Activated CD8-positive, alpha-beta T cell treated with anti-CD3 and anti-CD28 coated beads, Interleukin-2, amount 10 ng/mL, durations not matched to agents 7 days and 5 days (primary cell): ENCODE measurements at regions not wholly inside any gene's neighbourhood (a gene's known extent, or its start where the extent isn't known, plus 50 kb on each side); places are given as distances from the start of the nearest gene placed in this dataset.

Source experiments
- ATAC-seq: fragments of 150-1000 bp; cut with Tn5 transposase; one replicate; pipeline ENCODE4 v1.10.0; 2021; ENCODE audit warnings: moderate library complexity
- CTCF ChIA-PET: fragments of 350-600 bp; sonication (Branson Sonifier 250); formaldehyde crosslinking; loops from one replicate; lab custom pipeline; 2021; ENCODE audit warnings: antibody characterized with exemption; lab: Charles Lee
- POLR2A ChIA-PET: fragments of 350-600 bp; sonication (Branson Sonifier 250); formaldehyde crosslinking; loops from one replicate; lab custom pipeline; 2021; ENCODE audit warnings: antibody characterized with exemption; lab: Charles Lee
- DNase-seq: peaks from one replicate; pipeline ENCODE4 v3.0.0-alpha.2; 2020
- H3K27ac Mint-ChIP-seq: one replicate; pipeline ENCODE4 v1.8.0; 2021; ENCODE audit warnings: mild to moderate bottlenecking, mixed read lengths
- H3K27me3 Mint-ChIP-seq: one replicate; pipeline ENCODE4 v1.8.0; 2021; ENCODE audit warnings: low read depth, mixed read lengths
- H3K36me3 Mint-ChIP-seq: one replicate; pipeline ENCODE4 v1.8.0; 2021; ENCODE audit warnings: low read depth, mixed read lengths
- H3K4me1 Mint-ChIP-seq: one replicate; pipeline ENCODE4 v1.8.0; 2021; ENCODE audit warnings: low read depth, mixed read lengths
- H3K4me3 Mint-ChIP-seq: one replicate; pipeline ENCODE4 v1.8.0; 2021; ENCODE audit warnings: mild to moderate bottlenecking, mixed read lengths
- H3K9me3 Mint-ChIP-seq: one replicate; pipeline ENCODE4 v1.8.0; 2022; ENCODE audit warnings: mixed read lengths; ENCODE audit not compliant: insufficient read depth

GRCh38 chr15:46471096-46471495 is 836.3 kb downstream of the SQOR start:
- ATAC-seq (no peak), DNase-seq (no peak)
- ChIA-PET POLR2A (no interaction called here), CTCF (no interaction called here)
- H3K9me3 Mint-ChIP-seq = no peaks in the 10 kb centered on the region
- no peaks in the 10 kb centered on the region for H3K4me1 Mint-ChIP-seq
- H3K27ac Mint-ChIP-seq = no peak overlapping the region
- H3K36me3 Mint-ChIP-seq = no peaks in the 10 kb centered on the region
- H3K4me3 Mint-ChIP-seq = no peak overlapping the region
- no peaks in the 10 kb centered on the region for H3K27me3 Mint-ChIP-seq

DNA sequence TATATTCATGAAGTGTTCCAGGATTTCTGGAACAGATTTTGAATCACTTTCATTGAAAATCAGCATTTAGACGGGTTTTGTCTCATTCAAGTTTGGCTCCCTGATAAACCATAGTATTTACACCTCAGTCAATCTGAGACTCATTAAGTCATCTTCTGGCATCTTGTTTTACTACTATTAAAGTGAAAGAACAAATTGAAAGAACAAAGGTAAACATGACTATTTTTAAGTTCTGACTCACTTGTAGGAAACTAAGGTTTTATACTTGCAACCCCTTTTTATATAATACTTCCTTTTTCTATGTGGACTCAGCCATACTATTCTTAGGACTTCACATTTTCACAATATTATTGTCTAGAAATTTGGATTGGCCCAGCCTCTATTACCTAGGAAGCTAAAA is 854.4 kb downstream of the SQOR start:
- Mint-ChIP-seq H3K27me3 (no peaks in the 10 kb centered on the region), H3K4me3 (no peak overlapping the region), H3K36me3 (no peaks in the 10 kb centered on the region), H3K9me3 (peaks cover 10% of the 10 kb centered on the region), H3K4me1 (no peaks in the 10 kb centered on the region), H3K27ac (no peak overlapping the region)
- ATAC-seq = no peak
- DNase-seq = no peak
- ChIA-PET POLR2A (no interaction called here), CTCF (no interaction called here)

DNA sequence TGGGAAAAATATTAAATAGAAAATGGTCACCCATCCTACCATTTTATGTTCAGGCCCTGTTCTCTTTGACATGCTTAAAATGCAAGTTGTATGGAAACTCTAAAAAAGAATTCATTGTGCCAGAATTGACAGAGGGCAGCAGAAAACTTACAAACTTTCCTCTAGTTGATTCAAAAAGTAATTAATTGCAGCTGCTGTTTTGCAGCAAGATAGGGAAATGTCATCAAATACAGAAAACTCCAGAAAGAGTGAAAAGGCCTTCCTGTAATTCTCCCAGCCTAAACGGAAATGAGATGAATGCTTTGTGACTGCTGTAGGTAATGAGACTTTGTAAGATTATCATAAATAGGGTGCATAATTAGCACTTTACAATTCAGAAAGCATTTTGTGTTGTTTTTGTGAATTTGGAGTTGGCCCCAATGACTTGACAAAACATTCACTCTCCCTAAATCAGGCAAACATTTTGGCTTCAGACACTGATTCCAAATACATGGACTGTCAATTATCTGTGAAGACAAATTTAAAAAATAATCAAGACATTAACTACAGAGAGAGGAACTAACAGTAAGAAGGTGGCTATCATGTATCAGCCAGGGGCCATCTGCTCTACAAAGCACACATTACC is 861.8 kb downstream of the SQOR start:
- H3K36me3 Mint-ChIP-seq = no peaks in the 10 kb centered on the region
- H3K27ac Mint-ChIP-seq = no peak overlapping the region
- ChIA-PET CTCF (no interaction called here), POLR2A (no interaction called here)
- no peaks in the 10 kb centered on the region for H3K4me1 Mint-ChIP-seq
- H3K4me3 Mint-ChIP-seq = no peak overlapping the region
- no peaks in the 10 kb centered on the region for H3K27me3 Mint-ChIP-seq
- ATAC-seq (no peak), DNase-seq (no peak)
- peaks cover 8% of the 10 kb centered on the region for H3K9me3 Mint-ChIP-seq

DNA sequence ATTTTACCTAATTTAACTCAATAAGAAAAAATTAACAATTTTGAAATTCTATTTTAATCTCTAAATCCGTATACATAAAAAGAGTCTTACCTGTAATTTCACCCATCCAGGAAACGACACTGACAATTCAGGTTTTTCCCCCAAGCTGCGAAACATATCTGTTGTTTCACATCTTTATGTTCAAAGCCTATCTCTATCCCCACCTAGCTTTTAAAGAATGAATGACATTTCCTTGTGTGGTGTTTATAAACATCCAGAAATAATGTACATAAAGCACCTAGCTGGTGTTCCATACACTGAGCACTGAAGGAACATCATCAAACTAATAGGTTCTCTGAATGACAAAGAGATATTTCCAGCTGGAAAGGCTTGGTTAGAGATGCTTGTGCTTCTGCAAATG is 867.8 kb downstream of the SQOR start:
- Mint-ChIP-seq H3K9me3 (peaks cover 4% of the 10 kb centered on the region), H3K4me3 (no peak overlapping the region), H3K27ac (no peak overlapping the region), H3K27me3 (no peaks in the 10 kb centered on the region), H3K4me1 (no peaks in the 10 kb centered on the region), H3K36me3 (no peaks in the 10 kb centered on the region)
- POLR2A ChIA-PET = no interaction called here
- DNase-seq (no peak), ATAC-seq (no peak)
- CTCF ChIA-PET = no interaction called here

DNA sequence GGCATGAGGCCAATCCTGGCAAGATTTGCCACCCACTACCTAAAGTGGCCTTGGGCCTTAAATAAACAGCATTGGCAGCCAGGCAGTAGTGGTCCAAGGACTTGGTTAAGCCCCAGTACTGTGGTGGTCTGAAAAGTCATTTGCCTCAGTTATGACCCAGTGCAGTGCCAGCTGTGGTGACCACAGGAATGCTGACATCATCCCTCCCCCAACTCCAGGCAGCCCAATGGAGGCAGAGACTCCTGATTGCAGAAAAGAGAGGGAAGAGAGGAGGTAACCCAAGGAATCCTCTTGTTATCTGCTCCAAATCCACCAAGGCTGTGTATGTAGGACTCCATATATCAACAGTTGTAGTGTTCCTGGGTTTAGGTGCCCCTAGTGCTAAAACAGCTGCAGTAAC is 883.6 kb downstream of the SQOR start:
- Mint-ChIP-seq H3K9me3 (peaks cover 27% of the 10 kb centered on the region), H3K36me3 (no peaks in the 10 kb centered on the region), H3K4me3 (no peak overlapping the region), H3K27me3 (no peaks in the 10 kb centered on the region), H3K4me1 (no peaks in the 10 kb centered on the region), H3K27ac (no peak overlapping the region)
- POLR2A ChIA-PET = no interaction called here
- no peak for ATAC-seq
- CTCF ChIA-PET = no interaction called here
- no peak for DNase-seq

DNA sequence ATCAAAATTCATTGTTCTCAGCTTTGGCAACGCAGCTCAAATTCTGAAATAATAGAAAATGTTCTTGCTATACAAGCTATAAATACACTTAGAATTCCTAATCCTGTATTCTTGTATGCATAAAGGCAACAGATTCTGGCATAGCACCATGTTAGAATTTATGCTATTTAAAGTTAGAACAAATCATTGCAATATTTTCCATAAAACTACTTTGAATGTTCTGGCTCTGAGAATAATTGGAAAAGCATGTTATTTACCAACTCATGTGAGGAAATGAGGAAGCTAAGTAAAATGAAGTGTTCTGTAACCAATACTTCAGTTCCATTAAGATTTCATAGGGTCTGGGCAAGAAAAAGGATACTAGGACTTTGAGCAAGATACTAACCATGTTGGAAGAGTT is 888.9 kb downstream of the SQOR start:
- no peaks in the 10 kb centered on the region for H3K36me3 Mint-ChIP-seq
- no peak for DNase-seq
- no peak for ATAC-seq
- H3K4me3 Mint-ChIP-seq = no peak overlapping the region
- no peak overlapping the region for H3K27ac Mint-ChIP-seq
- H3K27me3 Mint-ChIP-seq = no peaks in the 10 kb centered on the region
- H3K4me1 Mint-ChIP-seq = no peaks in the 10 kb centered on the region
- peaks cover 14% of the 10 kb centered on the region for H3K9me3 Mint-ChIP-seq
- ChIA-PET POLR2A (no interaction called here), CTCF (no interaction called here)

DNA sequence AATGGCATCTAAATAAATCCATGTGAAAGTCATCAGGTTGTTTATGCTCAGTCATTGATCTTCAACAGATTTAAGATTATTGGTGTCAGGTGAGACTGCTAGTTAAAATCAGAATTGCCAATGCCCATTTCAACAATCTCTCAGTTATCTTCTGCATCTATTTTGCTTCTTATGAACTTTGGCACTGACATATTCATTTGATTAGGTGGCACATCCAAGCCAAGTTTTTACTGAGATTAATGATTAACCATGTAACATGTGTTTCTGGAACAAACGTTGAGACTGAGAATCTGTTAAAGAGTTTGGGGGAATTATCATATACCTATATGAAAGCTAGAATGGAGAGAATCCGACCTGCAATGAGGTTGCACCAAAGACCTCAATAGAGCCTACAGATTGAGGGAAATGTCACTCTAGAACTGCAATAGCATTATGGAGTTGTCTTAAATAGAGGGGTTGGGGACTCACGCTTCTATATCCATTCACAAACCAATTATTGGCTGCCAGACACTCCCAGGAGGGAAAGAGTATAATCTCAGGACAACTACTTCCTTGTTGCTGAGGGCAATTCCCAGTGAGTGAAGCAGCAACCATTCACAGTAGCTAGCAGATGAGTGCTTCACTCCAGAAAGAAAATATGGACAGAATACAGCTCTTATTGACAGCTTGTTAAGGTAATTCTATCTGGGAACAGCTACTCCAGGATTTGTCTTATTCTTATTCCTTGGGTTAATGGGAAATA is 891.3 kb downstream of the SQOR start:
- ATAC-seq = no peak
- DNase-seq = no peak
- Mint-ChIP-seq H3K4me3 (no peak overlapping the region), H3K27ac (no peak overlapping the region), H3K36me3 (no peaks in the 10 kb centered on the region), H3K4me1 (no peaks in the 10 kb centered on the region), H3K27me3 (no peaks in the 10 kb centered on the region), H3K9me3 (peaks cover 11% of the 10 kb centered on the region)
- POLR2A ChIA-PET = no interaction called here
- CTCF ChIA-PET = no interaction called here

DNA sequence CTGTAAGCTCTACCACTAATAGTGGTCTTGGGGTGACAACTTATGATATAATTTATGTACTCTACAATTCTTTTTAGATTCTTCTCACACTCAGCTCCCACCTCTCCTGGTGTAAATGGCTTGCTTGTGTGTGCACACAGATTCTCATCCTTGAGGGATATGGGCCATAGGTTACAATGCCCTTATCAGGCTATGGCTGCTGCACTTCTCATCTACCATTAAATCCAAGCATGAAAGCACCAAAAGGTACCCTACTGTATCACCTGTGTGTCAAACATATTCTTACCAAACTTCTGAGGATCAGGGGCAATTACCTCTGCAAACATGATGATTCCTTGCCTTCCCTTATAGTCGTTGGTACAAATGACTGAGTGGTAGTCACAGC is 891.9 kb downstream of the SQOR start:
- no peaks in the 10 kb centered on the region for H3K36me3 Mint-ChIP-seq
- no peak for ATAC-seq
- H3K4me1 Mint-ChIP-seq = no peaks in the 10 kb centered on the region
- no peaks in the 10 kb centered on the region for H3K27me3 Mint-ChIP-seq
- no peak overlapping the region for H3K4me3 Mint-ChIP-seq
- ChIA-PET POLR2A (no interaction called here), CTCF (no interaction called here)
- no peak for DNase-seq
- H3K27ac Mint-ChIP-seq = no peak overlapping the region
- H3K9me3 Mint-ChIP-seq = peaks cover 11% of the 10 kb centered on the region

DNA sequence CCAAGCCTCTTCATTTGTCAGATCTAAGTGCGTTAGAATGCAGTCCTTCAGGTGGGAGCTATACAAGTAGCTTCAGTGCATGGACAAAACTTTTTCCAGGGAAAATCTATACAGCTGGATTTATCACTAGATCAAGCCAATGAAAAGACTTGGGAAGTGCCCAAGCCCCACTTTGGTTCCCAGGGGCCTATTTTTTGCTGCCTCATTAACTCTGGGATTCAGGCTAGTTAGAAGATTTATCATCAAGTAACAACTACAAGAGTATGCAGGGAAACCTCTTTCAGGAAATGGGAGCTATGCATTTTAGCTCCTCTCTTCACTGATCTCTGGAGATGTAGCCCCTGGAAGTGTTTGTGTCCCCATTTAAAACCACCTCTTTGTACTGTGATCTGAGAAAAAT is 908.8 kb downstream of the SQOR start:
- POLR2A ChIA-PET = no interaction called here
- Mint-ChIP-seq H3K4me1 (no peaks in the 10 kb centered on the region), H3K27ac (no peak overlapping the region), H3K4me3 (no peak overlapping the region), H3K36me3 (peaks cover 3% of the 10 kb centered on the region), H3K9me3 (peaks cover 11% of the 10 kb centered on the region), H3K27me3 (no peaks in the 10 kb centered on the region)
- CTCF ChIA-PET = no interaction called here
- ATAC-seq (no peak), DNase-seq (no peak)

DNA sequence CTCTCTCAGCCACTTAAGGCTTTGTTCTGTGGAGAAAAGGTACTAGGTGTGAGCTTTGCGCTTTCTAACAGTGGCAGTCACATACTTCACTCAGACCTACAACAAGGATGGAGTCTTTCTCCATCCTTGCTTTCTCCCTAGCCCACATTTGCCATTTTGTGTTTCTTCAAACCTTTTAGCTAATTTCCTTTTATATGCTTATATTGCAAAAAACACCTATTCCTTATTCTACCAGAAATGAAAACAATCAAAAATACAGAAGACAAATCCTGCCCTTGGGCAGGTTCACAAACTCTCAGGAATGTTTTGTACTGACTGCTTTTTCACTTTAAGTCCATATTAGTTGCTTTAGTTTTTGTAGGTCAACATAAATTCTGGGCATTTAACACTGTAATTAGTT is 914.2 kb downstream of the SQOR start:
- peaks cover 9% of the 10 kb centered on the region for H3K9me3 Mint-ChIP-seq
- DNase-seq (no peak), ATAC-seq (no peak)
- H3K36me3 Mint-ChIP-seq = no peaks in the 10 kb centered on the region
- CTCF ChIA-PET = no interaction called here
- H3K27me3 Mint-ChIP-seq = no peaks in the 10 kb centered on the region
- POLR2A ChIA-PET = no interaction called here
- H3K27ac Mint-ChIP-seq = no peak overlapping the region
- H3K4me3 Mint-ChIP-seq = no peak overlapping the region
- H3K4me1 Mint-ChIP-seq = no peaks in the 10 kb centered on the region

GRCh38 chr15:46552316-46552715 is 917.5 kb downstream of the SQOR start:
- H3K27ac Mint-ChIP-seq = no peak overlapping the region
- H3K36me3 Mint-ChIP-seq = no peaks in the 10 kb centered on the region
- H3K4me1 Mint-ChIP-seq = no peaks in the 10 kb centered on the region
- ChIA-PET CTCF (no interaction called here), POLR2A (no interaction called here)
- DNase-seq (no peak), ATAC-seq (no peak)
- no peak overlapping the region for H3K4me3 Mint-ChIP-seq
- H3K27me3 Mint-ChIP-seq = no peaks in the 10 kb centered on the region
- H3K9me3 Mint-ChIP-seq = peaks cover 11% of the 10 kb centered on the region

- H3K9me3 Mint-ChIP-seq = peaks cover 7% of the 10 kb centered on the region
- DNase-seq = no peak
- no peak overlapping the region for H3K4me3 Mint-ChIP-seq
- no peak overlapping the region for H3K27ac Mint-ChIP-seq
- no peaks in the 10 kb centered on the region for H3K36me3 Mint-ChIP-seq
- CTCF ChIA-PET = no interaction called here
- H3K4me1 Mint-ChIP-seq = no peaks in the 10 kb centered on the region
- H3K27me3 Mint-ChIP-seq = no peaks in the 10 kb centered on the region
- no peak for ATAC-seq
- POLR2A ChIA-PET = no interaction called here
Measured at GRCh38 chr15:46555547-46555946, 920.7 kb downstream of the SQOR start.

GRCh38 chr15:46556010-46556409 is 921.2 kb downstream of the SQOR start:
- Mint-ChIP-seq H3K27ac (no peak overlapping the region), H3K9me3 (peaks cover 8% of the 10 kb centered on the region), H3K27me3 (no peaks in the 10 kb centered on the region), H3K4me3 (no peak overlapping the region), H3K4me1 (no peaks in the 10 kb centered on the region), H3K36me3 (no peaks in the 10 kb centered on the region)
- CTCF ChIA-PET = no interaction called here
- DNase-seq (no peak), ATAC-seq (no peak)
- POLR2A ChIA-PET = no interaction called here
